Panc1 (cell line): ENCODE measurements at regions not wholly inside any gene's neighbourhood (a gene's known extent, or its start where the extent isn't known, plus 50 kb on each side); places are given as distances from the start of the nearest gene placed in this dataset.

Experiments used
- ATAC-seq: fragments of 200-7000 bp; cut with Tn5 transposase; 2 replicates; pipeline ENCODE4 v1.9.1; 2020; ENCODE audit warnings: mild to moderate bottlenecking, moderate library complexity
- BruUV-seq: library from RNA; stranded (reverse); fragments of 400-500 nt; replicated peaks from 2 replicates; lab custom pipeline; 2021; lab: Mats Ljungman, UMichigan
- CTCF ChIA-PET: fragments of 300-600 bp; sonication (Branson Sonifier 250); formaldehyde crosslinking; loops from one replicate; lab custom pipeline; 2022; ENCODE audit warnings: antibody characterized with exemption; lab: Charles Lee
- POLR2A ChIA-PET: fragments of 300-600 bp; sonication (Branson Sonifier 250); formaldehyde crosslinking; loops from one replicate; lab custom pipeline; 2022; ENCODE audit warnings: antibody characterized with exemption; lab: Charles Lee
- DNase-seq: peaks from one replicate; pipeline ENCODE4 v3.0.0-alpha.2; 2010; ENCODE audit warnings: low read depth, low spot score
- H3K27ac ChIP-seq: 2 replicates; pipeline ENCODE4 v1.5.1; 2011; ENCODE audit warnings: mild to moderate bottlenecking, low read length, inconsistent platforms
- H3K27me3 ChIP-seq: fragments of 200-500 bp; sonication (Bioruptor generic); 2 replicates; pipeline ENCODE4 v1.6.0; 2014; ENCODE audit warnings: low read length, inconsistent platforms; ENCODE audit not compliant: control insufficient read depth, insufficient read depth
- H3K36me3 ChIP-seq: fragments of 200-500 bp; sonication (Bioruptor generic); 2 replicates; pipeline ENCODE4 v1.5.1; 2014; ENCODE audit warnings: inconsistent platforms, mild to moderate bottlenecking, low read length, moderate library complexity; ENCODE audit not compliant: control insufficient read depth, insufficient read depth
- H3K4me1 ChIP-seq: 2 replicates; pipeline ENCODE4 v1.5.1; 2011; ENCODE audit warnings: inconsistent platforms, mild to moderate bottlenecking, low read length, moderate library complexity; ENCODE audit not compliant: control insufficient read depth, insufficient read depth
- H3K4me3 ChIP-seq, 2 experiments: 2 replicates each; pipeline ENCODE4 v1.5.1; 2011 to 2012; ENCODE audit warnings: low read depth in 2 of 2, low read length in 2 of 2, mild to moderate bottlenecking in 2 of 2, inconsistent platforms in 1 of 2, moderate library complexity in 1 of 2
- H3K9me3 ChIP-seq: fragments of 200-500 bp; sonication (Bioruptor generic); 2 replicates; pipeline ENCODE4 v1.5.1; 2014; ENCODE audit warnings: low read depth, mild to moderate bottlenecking, inconsistent platforms, low read length, moderate library complexity; ENCODE audit not compliant: control insufficient read depth, insufficient read depth
- CTCF ChIP-seq: fragments of 450-650 bp; IDR thresholded peaks from 2 replicates; pipeline ENCODE4 v1.5.1; 2017; ENCODE audit warnings: mild to moderate bottlenecking
- POLR2AphosphoS5 ChIP-seq: IDR thresholded peaks from 2 replicates; pipeline ENCODE4 v1.6.1; 2012; ENCODE audit warnings: mild to moderate bottlenecking, low read depth, low read length, moderate library complexity
- REST ChIP-seq, 2 experiments: IDR thresholded peaks; 2 replicates each; pipeline ENCODE4 v1.6.1; 2011 to 2012; ENCODE audit warnings: low read depth in 2 of 2, control low read depth in 1 of 2, low read length in 1 of 2, mild to moderate bottlenecking in 1 of 2, moderate library complexity in 1 of 2; ENCODE audit not compliant: insufficient read depth in 1 of 2
- SIN3A ChIP-seq: IDR thresholded peaks from 2 replicates; pipeline ENCODE4 v1.6.1; 2012; ENCODE audit warnings: low read depth, mild to moderate bottlenecking, low read length, moderate library complexity, borderline replicate concordance; ENCODE audit not compliant: insufficient read depth
- TCF7L2 ChIP-seq: IDR thresholded peaks from 2 replicates; pipeline ENCODE4 v1.6.1; 2011; ENCODE audit warnings: mild to moderate bottlenecking, low read depth, low read length, inconsistent platforms
- in situ Hi-C: cut with HindIII; loops from 2 replicates; pipeline ENCODE4 v1.10.0; 2016; ENCODE audit warnings: low sequenced_read_pairs, low pct_unique_long_range_greater_than_20kb
- intact Hi-C: fragments of 100-400 bp; cut with micrococcal nuclease; formaldehyde crosslinking; loops from one replicate; pipeline ENCODE4 v1.10.0; 2022; ENCODE audit not compliant: unreplicated experiment

- Histone ChIP-seq H3K9me3 (no peaks in the 10 kb centered on the region), H3K27ac (no peak overlapping the region), H3K27me3 (no peaks in the 10 kb centered on the region), H3K4me1 (no peaks in the 10 kb centered on the region), H3K4me3 (no peak overlapping the region), H3K36me3 (no peaks in the 10 kb centered on the region)
- ATAC-seq (no peak), DNase-seq (no peak)
- POLR2A ChIA-PET = no interaction called here
- BruUV-seq = no TSS peak
- CTCF ChIA-PET = no interaction called here
- TF ChIP-seq TCF7L2 (no peak), POLR2AphosphoS5 (no peak), SIN3A (no peak), REST (IDR thresholded peaks at IDR 0.05; ENCODE audit: insufficient read depth in 1 of 2, low read depth in 2 of 2, low read length in 1 of 2) (no peak), CTCF (no peak)
- intact Hi-C loops = no loop called here
- in situ Hi-C loops = no loop called here
Measured at GRCh38 chr2:51103205-51103604, 71.3 kb upstream of the NRXN1 start.

- in situ Hi-C loops (no loop called here), intact Hi-C loops (no loop called here)
- H3K27me3 ChIP-seq = no peaks in the 10 kb centered on the region
- H3K9me3 ChIP-seq = no peaks in the 10 kb centered on the region
- no peak for ATAC-seq
- CTCF ChIA-PET = no interaction called here
- no peak overlapping the region for H3K4me3 ChIP-seq
- POLR2A ChIA-PET = no interaction called here
- no peaks in the 10 kb centered on the region for H3K36me3 ChIP-seq
- H3K27ac ChIP-seq = no peak overlapping the region
- TF ChIP-seq CTCF (no peak), TCF7L2 (no peak), REST (IDR thresholded peaks at IDR 0.05; ENCODE audit: insufficient read depth in 1 of 2, low read depth in 2 of 2, low read length in 1 of 2) (no peak), POLR2AphosphoS5 (no peak), SIN3A (no peak)
- no peaks in the 10 kb centered on the region for H3K4me1 ChIP-seq
- BruUV-seq = no TSS peak
- DNase-seq = no peak
Measured at GRCh38 chr2:51093016-51093415, 61.1 kb upstream of the NRXN1 start.
